ENCODE measurements at regions not wholly inside any gene's neighbourhood (a gene's known extent, or its start where the extent isn't known, plus 50 kb on each side); places are given as distances from the start of the nearest gene placed in this dataset.
"Not testable (repeated sequence)": the region's sequence is repeated elsewhere in the genome, so short reads cannot be mapped to it uniquely, and the experiment has no call there.

DNA sequence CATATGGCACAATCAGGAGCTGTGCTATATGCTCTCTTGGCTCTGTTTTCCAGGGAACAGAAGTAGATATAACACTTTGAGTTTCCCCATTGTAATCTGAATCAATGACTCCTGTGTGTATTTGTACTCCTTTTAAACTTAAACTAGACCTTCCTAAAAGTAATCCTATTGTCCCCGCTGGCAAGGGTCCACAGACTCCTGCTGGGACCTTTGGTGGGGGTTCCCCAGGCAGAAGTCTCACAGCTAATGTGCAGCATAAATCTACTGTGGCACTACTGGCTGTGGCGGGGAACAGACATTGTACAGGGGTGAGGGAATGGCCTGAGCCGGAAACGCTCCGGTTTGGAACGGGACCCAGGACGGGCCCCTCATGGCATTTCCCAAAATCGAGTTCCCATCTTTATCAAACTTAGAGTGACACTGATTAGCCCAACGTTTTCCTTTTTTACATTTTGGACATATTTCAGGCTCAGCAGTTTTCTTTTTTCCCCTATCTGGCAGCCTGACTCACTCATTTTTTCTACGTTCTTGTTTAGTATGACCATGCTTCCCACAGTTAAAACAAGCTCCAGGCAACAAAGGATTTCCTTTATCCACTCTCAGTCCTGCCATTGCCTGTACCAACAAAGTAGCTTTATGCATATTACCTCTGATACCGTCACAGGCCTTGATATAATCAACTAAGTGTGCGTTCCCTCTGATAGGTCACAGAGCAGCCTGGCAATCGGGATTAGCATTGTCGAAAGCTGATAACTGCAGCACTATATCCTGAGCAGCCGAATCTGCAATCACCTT lies 59.5 kb upstream of the LPCAT1 start:
- TF ChIP-seq CSRNP3 (CRISPR knock-in tag; IDR thresholded peaks at IDR 0.05); OSR1 (CRISPR knock-in tag; IDR thresholded peaks at IDR 0.05); ZNF70 (CRISPR knock-in tag; IDR thresholded peaks at IDR 0.05); CREB5 (CRISPR knock-in tag; IDR thresholded peaks at IDR 0.05; ENCODE audit: low read depth); GLIS3 (CRISPR knock-in tag; IDR thresholded peaks at IDR 0.05); PPARA (CRISPR knock-in tag; IDR thresholded peaks at IDR 0.05; ENCODE audit: borderline replicate concordance); ZNF565 (CRISPR knock-in tag; conservative IDR thresholded peaks at IDR 0.05; ENCODE audit: low read depth): not testable (repeated sequence)
- TF ChIP-seq, protein P1, sequence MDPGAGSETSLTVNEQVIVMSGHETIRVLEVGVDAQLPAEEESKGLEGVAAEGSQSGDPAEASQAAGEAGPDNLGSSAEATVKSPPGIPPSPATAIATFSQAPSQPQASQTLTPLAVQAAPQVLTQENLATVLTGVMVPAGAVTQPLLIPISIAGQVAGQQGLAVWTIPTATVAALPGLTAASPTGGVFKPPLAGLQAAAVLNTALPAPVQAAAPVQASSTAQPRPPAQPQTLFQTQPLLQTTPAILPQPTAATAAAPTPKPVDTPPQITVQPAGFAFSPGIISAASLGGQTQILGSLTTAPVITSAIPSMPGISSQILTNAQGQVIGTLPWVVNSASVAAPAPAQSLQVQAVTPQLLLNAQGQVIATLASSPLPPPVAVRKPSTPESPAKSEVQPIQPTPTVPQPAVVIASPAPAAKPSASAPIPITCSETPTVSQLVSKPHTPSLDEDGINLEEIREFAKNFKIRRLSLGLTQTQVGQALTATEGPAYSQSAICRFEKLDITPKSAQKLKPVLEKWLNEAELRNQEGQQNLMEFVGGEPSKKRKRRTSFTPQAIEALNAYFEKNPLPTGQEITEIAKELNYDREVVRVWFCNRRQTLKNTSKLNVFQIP (CRISPR knock-in tag; IDR thresholded peaks at IDR 0.05; ENCODE audit: borderline replicate concordance, low read depth), result not testable (repeated sequence)
- TF ChIP-seq, protein P2, sequence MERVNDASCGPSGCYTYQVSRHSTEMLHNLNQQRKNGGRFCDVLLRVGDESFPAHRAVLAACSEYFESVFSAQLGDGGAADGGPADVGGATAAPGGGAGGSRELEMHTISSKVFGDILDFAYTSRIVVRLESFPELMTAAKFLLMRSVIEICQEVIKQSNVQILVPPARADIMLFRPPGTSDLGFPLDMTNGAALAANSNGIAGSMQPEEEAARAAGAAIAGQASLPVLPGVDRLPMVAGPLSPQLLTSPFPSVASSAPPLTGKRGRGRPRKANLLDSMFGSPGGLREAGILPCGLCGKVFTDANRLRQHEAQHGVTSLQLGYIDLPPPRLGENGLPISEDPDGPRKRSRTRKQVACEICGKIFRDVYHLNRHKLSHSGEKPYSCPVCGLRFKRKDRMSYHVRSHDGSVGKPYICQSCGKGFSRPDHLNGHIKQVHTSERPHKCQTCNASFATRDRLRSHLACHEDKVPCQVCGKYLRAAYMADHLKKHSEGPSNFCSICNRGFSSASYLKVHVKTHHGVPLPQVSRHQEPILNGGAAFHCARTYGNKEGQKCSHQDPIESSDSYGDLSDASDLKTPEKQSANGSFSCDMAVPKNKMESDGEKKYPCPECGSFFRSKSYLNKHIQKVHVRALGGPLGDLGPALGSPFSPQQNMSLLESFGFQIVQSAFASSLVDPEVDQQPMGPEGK (CRISPR knock-in tag; IDR thresholded peaks at IDR 0.05; ENCODE audit: borderline replicate concordance), result not testable (repeated sequence)
